ENCODE measurements at regions not wholly inside any gene's neighbourhood (a gene's known extent, or its start where the extent isn't known, plus 50 kb on each side); places are given as distances from the start of the nearest gene placed in this dataset.

DNA sequence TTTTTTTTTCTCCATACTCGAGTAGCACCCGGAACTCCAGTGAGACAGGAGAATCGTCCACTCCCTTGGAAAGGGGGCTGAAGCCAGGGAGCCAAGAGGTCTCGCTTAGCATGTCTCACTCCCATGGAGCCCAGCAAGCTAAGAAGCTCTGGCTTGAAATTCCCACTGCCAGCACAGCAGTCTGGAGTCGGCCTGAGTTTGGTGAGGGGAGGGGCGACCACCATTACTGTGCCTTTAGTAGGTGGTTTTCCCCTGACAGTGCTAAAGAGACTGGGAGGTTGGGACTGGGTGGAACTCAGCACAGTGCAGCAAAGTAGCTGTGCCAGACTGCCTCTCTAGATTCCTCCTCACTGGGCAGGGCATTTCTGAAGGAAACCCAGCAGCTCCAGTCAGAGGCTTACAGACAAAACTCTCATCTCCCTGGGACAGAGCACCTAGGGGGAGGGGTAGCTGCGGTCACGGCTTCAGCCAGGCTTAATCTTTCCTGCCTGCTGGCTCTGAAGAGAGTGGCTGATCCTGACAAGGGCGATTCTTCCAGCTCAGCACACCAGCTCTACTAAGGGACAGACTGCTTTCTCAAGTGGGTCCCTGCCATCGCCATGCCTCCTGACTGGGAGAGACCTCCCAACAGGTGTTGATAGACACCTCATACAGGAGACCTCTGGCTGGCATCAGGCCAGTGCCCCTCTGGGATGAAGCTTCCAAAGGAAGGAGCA, 414.5 kb upstream of the ZNF608 start:
- intact Hi-C loops (cut with micrococcal nuclease): no loop called here

DNA sequence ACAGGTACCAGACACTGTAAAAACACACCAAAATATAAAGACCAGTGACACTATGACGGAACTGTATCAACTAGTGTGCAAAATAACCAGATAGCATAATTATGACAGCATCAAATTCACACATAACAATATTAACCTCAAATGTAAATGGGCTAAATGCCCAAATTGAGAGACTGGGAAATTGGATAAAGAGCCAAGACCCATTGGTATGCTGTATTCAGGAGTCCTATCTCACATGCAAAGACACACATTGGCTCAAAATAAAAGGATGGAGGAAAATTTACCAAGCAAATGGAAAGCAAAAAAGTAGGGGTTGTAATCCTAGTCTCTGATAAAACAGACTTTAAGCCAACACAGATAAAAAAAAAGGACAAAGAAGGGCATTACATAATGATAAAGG, 416.3 kb upstream of the ZNF608 start:
- intact Hi-C loops (cut with micrococcal nuclease): no loop called here

DNA sequence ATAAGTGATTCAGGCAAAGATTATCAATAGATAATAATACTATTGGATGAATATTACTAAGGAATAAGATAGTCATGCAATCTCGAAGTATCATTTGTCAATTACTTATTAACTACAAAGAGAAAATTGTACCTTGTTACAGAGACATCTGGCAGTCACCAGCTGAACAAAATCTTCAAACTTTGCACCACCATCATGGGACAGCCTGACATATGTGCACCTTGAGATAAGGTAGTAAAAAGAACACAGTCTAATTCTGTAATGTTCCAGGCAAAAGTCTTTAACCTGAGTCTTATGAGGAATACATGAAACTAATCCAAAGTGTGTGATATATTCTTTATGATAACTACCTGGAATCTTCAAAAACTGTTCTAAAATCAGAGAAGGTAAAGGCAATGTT, 423.0 kb upstream of the ZNF608 start:
- intact Hi-C loops (cut with micrococcal nuclease): no loop called here

DNA sequence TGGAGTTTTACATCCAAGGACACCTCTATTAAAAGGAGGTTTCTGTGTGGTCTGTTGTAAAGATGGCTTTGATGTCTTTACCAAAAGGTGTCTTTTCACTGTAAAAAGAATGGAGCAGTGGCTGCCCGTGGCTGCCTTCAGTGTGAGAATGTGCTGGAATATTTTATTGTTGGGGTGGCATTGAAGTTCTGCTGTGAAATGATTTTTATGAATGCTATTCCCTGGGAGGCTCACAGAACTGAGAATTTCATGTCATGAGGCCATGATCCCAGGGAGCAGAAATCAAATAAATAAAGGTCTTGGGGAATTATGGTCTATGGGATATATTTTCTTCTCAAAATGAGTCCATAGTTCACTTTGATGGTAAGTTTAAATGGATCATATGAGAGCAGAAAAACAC, 425.2 kb upstream of the ZNF608 start:
- intact Hi-C loops (cut with micrococcal nuclease): no loop called here

DNA sequence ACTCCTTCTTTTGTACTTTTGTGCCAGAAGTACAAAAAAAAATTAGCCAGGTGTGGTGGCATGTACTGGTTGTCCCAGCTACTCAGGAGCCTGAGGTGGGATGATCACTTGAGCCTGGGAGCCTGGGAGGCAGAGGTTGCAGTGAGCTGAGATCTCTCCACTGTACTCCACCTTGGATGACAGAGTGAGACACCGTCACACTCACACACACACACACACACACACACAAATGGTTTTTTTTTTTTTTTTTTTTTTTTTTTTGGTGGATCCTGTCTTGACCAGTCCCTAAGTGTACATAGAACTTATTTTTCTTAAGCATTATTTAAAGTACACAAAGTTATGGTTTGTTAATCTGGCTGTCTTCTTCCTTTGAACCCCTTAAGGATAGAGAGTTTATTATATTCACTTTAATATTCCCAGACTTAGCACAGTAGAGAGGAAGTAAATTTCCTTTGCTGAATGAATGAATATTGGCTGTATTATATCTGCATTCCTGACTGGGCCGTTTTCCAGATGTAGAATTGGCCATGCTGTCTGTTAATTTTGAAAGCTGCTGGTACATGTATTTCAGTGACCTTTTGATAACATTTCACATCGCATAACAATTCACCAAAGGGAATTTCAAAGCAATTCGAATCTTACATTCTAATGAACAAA, 429.0 kb upstream of the ZNF608 start:
- intact Hi-C loops (cut with micrococcal nuclease): no loop called here

DNA sequence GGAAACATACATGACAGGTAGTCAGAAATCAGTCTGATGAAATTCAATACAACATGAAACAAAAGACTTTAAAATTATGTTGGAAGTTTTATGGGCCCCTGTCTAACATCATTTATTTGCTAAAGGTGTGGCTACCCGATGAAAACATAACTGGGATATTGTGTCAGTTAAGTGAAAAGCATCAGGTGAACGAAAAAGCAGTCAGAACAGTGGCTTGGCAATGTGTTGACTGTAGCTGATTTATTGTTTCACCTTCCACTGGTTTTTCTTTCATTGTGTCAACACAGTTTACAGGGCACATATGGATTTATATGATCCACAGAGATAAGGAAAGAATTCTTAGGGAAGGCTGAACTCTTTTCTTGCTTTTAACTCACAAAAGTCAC, 429.6 kb upstream of the ZNF608 start:
- intact Hi-C loops (cut with micrococcal nuclease): no loop called here

DNA sequence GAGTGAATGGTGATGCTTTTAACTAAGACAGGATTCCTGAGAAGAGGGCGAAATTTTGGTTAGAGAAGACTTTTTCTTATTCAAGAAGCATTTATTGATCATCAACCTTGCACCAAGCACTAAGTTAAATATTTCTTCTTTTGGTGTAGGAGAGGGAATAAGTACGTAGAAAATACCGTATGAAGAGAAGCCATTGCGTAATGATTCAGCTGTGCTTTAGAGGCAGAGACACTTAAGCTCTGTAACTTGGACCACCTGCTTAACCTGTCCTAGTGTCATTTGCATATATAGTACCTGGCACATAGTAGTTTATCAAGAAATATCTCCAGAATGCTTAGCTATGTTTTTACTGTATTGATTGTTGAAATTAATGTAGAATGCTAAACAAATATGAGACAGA, 430.9 kb upstream of the ZNF608 start:
- intact Hi-C loops (cut with micrococcal nuclease): no loop called here

DNA sequence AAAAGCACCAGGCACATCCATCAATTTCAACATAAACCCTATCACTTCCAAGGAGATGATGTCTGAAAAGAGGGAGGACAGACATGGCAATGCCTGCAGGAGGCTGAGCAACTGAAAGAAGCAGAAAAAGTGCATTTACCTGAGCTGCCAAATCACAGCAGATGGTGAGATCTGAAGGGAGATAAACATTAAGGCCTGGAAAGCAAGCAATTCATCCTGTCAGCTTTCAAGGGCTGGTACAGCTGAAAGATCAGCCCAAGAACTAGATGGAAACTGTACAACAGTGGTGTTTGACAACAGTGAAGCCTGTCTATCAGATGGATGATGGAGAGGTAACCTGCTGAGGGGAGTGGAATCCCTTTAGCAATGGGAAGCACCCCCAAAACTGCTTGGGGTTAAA, 433.2 kb upstream of the ZNF608 start:
- intact Hi-C loops (cut with micrococcal nuclease): no loop called here

DNA sequence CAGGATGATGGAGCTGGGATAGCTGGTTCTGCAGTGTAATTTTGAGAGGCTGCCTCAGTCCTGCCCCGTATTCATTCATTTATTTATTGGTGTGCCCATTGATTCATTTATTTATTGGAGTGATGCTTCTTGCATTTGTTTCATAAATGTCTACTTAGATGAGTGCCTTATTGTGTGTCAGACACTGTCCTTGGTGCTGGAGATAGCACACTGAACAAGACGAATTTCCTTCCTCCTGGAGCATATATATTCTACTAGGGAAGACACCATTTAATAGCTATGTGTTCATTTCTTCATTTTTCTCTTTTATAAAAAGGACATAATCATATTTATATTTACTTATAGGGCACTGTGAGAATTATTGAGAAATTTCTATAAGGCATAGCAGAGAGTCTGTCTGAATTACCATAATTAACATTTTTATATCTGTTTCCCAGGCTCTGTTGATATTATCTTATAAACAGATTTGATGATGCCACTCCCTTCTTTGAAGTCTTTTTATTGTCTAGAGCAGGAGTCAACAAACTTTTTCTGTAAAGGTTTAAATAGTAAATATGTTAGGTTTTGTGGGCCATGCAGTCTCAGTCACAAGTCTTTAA, 433.9 kb upstream of the ZNF608 start:
- intact Hi-C loops (cut with micrococcal nuclease): no loop called here

DNA sequence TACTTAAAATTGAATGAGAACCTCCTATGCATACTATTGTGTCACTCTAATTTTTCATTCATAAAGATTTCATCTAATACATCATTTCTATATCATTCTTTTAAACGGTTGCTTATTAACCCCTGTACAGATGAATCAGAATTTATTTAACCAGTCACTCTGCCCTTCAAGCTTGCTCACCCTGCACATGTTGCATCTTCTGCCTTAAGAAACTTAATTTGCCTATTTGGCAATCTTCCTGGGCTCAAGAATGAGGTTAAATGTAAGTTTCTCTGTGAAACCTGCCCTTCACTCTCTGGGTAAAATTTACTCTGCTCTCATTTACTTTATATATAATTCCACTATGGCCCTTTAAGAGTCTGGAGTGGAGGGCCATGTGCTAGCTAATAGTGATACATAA, 434.7 kb upstream of the ZNF608 start:
- intact Hi-C loops (cut with micrococcal nuclease): no loop called here

DNA sequence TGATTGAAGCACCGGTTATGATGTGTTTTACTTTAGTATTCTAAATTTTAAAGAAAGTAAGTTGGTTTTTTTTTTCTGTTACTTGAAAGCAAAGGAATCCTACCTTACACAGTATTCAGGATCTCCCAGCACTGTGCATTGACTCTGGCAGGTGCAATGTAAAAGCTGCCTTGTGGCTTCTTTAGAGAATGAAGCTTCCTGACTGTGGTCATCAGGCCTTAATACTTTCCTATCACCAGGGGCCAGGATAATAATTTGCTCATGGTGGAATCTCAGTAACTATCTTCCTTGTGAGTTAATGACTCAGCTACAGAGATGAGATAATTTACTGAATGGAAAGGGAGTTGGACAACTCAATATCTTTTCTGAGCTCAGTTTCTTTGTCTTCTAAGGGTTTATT, 435.5 kb upstream of the ZNF608 start:
- intact Hi-C loops (cut with micrococcal nuclease): no loop called here

DNA sequence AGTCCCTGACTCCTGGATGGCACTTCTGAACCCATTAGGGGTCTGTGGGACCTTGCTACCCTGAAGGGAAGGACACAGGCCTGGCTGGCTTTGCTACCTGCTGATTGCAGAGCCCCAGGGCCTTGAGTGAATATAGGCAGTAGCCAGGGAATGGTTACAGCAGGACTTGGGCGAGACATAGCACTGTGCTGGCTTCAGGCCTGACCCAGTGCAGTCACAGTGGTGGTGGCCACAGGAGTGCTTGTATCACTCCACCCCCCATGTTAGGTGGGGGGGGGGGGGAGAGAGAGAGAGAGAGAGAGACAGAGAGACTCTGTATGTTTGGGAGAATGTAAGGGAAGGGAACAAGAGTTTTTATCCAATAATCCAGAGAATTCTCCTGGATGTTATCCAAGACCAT, 439.3 kb upstream of the ZNF608 start:
- intact Hi-C loops (cut with micrococcal nuclease): no loop called here

DNA sequence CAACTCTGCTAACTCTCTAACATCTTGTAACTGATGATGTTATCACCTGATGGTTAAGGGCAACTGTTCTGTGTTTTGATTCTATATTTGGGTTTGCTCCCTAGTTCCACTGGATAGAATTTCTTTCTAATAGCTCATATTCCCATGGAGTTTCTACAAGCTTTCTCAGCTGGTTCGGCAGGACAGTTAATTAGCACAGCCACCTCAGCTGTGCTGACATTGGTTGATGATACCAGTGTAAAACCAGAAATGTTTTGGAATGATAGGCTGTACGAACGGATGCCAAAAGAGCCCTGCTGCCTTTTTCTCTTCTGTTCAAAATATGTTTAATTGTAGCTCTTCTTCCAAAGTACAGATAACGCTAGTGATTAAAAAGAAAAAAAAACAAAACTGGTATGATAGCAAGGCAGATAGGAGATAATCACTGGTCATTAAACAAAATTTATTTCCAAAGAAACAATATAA, 440.5 kb upstream of the ZNF608 start:
- intact Hi-C loops (cut with micrococcal nuclease): no loop called here

DNA sequence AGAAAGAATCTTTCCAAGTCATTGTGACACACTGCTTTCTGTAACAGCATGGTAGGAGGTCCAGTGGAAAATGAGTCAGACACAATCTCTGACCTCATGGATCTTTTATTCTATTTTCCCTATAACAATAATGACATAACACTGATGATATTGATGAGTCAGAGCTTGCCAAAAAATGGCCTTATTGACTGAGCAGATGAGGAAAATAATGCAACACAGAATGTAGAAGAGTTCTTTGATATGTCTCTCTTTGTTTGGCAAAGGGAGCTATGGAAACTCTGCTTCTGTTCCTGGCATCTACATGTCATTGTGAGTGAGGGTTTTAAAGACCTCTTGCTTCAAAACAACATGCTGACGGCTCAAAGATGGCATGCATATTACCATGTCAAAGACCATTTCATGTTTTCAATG, 443.1 kb upstream of the ZNF608 start:
- intact Hi-C loops (cut with micrococcal nuclease): no loop called here

DNA sequence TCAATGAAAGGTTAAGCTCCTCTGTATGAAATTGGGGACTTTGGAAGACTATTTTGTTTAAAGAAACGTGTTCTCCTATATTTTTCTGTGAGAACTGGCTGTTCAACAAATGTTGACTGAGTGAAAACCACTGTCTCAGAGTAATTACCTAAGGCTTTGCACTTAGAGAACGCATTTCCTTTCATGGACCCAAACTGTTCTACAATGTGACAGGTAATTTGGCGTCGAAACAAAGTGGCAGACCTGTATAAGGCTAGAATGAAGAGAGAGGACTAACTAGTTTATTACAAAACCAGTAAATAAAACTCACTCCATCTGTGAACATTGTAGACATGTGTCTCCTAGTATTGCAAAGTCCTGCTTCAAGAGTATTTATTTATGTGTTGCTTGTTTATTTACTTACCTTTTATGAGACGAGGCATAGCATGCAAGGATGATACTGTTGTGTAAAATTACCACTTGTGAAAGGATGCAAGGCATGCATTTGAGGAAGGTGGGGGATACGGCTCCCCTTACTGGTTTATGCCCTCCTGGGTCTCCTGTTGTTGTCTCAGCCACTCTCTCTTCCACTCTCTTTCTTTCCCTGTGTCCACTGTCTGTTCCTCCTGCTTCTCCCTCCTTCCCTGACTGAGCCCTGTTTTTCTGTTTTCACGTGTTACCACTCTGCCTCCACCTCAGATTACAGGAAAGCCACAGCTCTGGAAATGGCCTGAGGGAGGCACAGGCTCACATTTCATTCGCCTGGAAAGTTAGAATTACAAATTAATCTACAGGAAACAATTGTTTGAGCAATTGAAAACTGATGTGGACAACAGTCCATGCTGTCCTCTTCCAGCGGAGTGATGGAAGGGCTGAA, 444.0 kb upstream of the ZNF608 start:
- intact Hi-C loops (cut with micrococcal nuclease): no loop called here

DNA sequence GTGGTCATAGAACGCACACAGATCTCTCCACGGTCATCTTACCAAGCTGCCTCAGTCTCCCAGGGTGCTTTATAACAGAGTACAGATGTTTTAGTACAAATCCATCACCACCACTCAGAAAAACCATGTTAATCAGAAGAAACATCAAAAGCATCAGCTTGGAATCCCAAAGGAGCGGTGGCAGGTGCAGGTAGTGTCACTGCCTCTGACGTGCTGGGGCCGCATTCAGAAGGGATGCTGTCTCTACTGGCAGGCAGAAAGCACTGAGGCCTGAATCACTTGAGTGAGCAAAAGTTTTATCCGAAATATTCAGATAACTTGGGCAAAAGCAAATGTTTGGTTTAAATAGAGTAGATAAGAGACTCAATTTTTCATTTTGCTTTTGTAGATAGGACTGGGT, 448.4 kb upstream of the ZNF608 start:
- intact Hi-C loops (cut with micrococcal nuclease): no loop called here

DNA sequence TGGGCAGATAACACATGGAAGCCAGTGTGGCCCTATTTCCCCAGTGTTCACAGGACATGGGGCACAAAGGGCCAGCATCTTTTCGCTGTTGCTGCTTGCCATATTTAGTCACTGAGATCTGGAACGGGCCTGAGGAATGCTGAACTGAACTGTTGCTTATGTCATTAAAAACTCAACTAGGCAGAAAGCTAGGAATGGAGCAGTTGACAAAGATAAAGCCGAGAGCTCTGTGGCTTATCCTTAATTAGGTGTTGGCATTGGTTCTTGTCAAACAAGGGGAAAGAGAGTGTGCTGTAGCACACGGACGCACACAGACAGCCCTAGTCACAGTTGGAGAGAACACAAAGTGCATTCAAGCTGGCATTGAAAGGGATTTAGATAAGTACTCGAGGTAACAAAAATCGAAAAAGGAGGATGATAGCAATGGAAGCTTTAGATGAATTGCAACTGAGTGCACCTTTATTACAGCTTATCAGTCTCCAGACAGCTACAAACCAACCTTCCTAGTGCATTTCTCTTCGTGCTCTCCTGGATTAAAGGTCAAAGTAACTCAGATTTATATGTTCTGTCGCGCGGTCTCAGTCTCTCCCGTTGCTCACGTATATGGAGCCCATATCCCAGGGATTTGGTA, 450.2 kb upstream of the ZNF608 start:
- intact Hi-C loops (cut with micrococcal nuclease): no loop called here

DNA sequence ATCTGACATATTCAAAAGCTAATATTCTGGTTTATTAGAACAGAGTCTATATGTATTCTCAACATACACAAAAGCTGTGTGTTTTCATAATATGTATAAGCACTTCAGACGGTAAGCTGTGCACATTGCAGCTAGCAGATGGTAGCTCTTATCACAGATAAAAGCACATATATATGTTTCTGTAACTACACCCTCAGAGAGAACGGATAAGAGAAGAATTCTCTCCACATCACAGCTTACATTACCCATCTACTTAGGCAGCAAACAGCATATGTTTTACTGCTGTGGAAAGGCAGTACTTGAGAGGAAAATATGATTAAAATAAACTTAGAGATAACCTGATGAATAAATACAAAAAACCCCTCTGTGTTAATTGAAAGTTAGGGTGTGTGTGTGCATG, 450.9 kb upstream of the ZNF608 start:
- intact Hi-C loops (cut with micrococcal nuclease): no loop called here

DNA sequence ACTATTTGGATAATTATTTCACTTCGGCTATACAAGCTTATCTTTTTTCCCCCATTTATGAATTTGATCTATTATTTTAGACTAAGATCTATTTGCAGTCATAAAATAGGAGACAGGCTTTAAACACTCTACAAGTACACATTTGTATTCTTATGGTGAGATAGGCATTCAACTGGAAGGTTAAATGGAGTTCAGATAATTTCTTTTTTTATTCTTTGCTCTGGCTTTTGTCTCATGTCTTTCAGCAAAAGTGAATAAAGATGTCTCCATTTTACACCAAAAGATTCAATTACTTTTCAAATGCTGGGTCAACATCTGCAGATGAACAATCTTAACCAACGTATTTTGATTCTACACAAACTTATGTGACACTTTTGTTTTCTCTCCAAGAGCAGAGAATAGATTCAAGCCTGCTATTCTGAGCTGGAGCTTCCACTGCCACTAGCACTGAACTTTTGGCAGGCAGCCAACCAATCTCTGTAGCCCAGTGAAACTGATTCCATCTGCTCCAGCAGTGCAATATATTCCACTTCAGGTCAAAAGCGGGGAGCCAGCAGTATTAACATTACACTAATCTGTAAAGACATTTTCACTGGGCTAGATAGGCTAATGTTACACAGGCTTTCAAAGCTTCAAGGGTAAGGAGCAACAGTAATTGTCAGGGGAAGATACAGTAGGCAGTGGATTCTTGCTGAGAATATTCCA, 452.0 kb upstream of the ZNF608 start:
- intact Hi-C loops (cut with micrococcal nuclease): no loop called here

DNA sequence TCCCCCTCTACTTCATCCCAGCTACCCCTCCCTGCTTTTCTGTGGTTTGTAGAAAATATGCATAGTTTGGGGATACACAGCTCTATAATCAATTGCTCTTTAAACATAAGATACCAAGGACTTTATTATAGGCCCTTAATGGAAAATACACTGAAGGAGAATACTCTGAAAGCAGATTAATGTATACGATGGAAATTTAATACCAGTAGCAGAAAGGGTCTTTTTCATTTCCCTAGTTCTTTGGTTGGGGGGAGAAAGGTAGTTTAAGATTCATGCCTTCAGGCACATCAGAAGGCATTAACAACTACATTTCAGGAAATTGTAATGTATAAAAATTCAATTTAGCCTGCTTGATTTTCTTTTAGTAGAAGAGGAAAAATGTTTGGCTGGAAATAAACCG, 452.9 kb upstream of the ZNF608 start:
- intact Hi-C loops (cut with micrococcal nuclease): no loop called here
